HG02870 (cell line): ENCODE measurements at regions not wholly inside any gene's neighbourhood (a gene's known extent, or its start where the extent isn't known, plus 50 kb on each side); places are given as distances from the start of the nearest gene placed in this dataset.
"Not testable (repeated sequence)": the region's sequence is repeated elsewhere in the genome, so short reads cannot be mapped to it uniquely, and the experiment has no call there.

Experiments
- ATAC-seq: cut with Tn5 transposase; IDR thresholded peaks from one replicate; pipeline ENCODE4 v1.9.1; 2021; ENCODE audit warnings: mild to moderate bottlenecking, moderate library complexity; ENCODE audit not compliant: unreplicated experiment

DNA sequence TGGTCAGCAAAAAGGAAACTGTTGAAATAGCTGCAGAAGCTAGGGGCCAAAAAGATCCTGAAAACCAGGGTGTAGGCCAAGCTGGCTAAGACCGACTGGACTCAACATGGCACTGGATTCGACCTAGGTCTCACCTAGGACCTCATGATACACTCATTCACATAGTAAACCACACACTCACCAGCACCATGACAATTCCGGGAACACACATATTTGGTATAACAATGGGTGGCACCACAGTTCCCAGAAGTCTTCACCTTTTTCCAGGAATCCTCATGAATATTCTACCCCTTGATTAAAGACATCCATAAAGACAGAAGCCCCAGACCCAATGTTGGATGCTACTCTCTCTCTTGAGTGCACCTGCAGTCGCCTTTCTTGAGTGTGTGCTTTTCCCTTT lies 460.1 kb downstream of the TMEM114 start:
- ATAC-seq = no peak

GRCh38 chr16:8127070-8127469 lies 463.2 kb downstream of the TMEM114 start:
- no peak for ATAC-seq

DNA sequence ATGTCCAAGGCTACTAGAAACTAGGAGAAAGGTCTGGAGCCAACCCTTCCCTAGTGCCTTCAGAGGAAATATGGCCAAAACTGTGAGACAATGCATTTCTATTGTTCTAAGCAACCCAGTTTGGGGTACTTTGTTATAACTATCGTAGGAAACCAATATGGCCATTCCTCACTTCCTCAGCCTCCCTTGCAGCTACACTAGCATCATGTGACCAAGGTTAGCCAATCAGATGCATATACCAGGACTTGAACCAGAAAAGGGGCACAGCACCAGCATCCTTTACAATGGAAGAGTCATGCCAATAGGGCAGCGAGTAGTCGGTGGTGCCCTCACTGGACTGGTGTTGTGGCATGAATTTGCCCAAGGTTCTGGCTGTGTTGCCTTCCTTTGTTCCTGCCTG lies 464.0 kb downstream of the TMEM114 start:
- no peak for ATAC-seq

DNA sequence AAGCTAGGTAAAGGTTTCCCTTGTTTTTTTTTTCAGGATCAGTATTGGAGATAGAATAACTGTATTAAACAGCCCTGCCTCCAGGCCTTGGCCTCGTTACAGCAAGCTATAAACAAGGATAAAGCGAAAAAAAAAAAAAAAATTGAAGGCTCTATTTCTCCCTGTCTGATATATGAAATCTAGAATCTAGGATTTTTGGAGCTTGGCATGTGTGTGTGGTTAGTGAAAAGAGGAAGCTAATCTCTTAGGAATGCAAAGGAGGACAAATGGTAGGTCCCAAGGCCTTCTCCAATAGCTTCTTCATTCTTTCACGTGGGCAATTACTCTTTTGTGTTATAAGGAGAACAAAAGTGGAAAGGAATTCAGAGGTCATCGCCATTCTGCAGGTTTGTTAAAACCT lies 470.3 kb downstream of the TMEM114 start:
- ATAC-seq = no peak

DNA sequence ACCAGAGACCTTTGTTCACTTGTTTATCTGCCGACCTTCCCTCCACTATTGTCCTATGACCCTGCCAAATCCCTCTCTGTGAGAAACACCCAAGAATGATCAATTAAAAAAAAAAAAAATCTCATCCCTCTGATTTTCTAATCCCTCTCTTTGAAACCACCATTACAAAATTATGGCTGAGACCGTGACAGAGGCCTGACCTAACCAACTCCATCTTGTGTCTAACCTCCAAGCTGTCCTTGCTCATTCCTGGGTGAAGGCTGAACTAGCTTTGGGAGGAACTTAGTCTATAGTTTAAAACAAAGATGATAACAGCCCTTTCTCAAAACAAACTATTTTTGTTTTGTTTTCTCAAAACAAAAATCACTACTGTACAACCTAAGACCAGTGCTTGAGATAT lies 474.5 kb downstream of the TMEM114 start:
- ATAC-seq = no peak

DNA sequence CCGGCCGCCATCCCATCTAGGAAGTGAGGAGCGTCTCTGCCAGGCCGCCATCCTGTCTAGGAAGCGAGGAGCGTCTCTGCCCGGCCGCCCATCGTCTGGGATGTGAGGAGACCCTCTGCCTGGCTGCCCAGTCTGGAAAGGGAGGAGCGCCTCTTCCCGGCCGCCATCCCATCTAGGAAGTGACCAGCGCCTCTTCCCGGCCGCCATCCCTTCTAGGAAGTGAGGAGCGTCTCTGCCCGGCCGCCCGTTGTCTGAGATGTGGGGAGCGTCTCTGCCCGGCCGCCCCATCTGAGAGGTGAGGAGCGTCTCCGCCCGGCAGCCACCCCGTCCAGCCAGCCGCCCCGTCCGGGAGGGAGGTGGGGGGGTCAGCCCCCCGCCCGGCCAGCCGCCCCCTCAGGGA lies 475.4 kb downstream of the TMEM114 start:
- ATAC-seq = not testable (repeated sequence)

GRCh38 chr16:8113843-8114242 lies 476.5 kb downstream of the TMEM114 start:
- no peak for ATAC-seq

- no peak for ATAC-seq
These were observed 479.5 kb downstream of the TMEM114 start for GRCh38 chr16:8110572-8111514.

GRCh38 chr16:8109510-8110369 lies 480.6 kb downstream of the TMEM114 start:
- ATAC-seq = no peak

- ATAC-seq = no peak
These were observed 481.3 kb downstream of the TMEM114 start for GRCh38 chr16:8108991-8109509.

GRCh38 chr16:8107296-8107695 lies 483.0 kb downstream of the TMEM114 start:
- no peak for ATAC-seq

GRCh38 chr16:8103649-8104289 lies 486.5 kb downstream of the TMEM114 start:
- no peak for ATAC-seq

DNA sequence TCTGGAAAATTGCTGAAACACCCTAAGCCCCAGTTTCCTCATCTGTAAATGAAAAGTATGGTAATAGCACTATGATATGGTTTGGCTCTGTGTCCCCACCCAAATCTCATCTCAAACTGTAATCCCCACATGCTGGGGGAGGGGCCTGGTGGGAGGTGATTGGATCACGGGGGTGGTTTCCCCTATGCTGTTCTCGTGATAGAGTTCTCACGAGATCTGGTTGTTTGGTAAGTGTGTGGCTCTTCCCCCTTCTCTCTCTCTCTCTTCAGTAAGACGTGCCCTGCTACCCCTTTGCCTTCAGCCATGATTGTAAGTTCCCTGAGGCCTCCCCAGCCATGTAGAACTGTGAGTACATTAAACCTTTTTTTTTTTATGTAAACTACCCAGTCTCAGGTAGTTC lies 490.7 kb downstream of the TMEM114 start:
- no peak for ATAC-seq

DNA sequence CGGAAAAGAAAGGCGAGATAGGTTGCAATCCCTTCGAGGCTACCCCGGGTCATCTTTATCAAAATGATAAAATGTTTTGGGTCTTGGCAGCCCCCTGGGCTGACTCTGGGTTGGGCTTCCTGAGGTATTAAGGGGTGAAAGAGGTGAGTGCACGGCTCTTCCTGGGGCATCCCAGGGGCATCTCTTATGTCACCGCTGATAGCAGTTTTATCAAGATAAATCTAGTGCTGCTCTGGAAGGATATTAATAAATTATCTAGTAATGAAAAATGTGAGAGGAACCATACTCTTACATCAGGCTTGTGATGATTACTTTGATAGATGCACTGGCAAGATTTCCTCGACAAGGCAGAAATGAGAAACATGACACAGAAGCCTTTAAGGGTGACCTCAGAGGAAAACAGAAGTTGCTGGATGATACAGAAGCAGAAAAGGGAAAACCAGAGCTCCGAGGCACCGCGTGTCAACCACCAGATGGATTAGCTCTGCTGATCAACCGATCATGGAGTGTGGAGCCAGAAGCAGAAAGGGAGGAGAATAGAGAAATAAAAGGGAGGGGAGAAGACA lies 491.3 kb downstream of the TMEM114 start:
- ATAC-seq = no peak

DNA sequence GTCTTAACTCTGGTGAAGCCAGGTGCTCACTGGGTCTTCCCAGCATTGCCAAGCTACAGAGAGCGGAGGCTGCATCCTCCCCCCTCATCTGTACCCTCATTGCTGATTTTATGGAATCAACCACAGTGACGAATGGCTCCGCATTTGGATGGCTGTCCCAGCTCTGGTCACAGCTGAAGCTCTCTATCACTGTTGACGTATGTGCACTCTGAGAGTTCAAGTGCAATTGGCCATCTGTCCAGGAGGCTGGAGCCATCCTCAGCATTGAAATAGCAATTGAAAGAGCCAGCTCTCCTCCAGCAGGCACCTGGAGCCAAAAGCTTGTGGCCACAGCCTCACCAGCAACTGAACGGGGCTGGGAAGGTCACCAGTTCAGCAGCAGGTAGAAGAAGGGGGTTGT lies 494.1 kb downstream of the TMEM114 start:
- no peak for ATAC-seq

DNA sequence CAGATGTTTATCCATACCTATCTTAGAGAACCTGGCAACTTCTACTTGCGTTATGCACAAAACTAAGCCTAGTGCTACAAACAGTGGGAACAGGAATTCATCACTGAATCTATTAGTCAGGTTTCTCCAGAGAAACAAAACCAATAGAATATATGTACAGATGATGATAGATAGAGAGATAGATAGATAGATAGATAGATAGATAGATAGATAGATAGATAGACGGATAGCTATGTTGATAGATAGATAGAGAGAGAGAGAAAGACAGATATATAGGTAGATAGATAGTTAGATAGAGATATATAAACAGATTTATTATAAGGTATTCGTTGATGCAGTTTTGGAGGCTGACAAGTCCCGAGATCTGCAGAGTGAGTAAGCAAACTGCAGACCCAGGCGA lies 495.6 kb downstream of the TMEM114 start:
- no peak for ATAC-seq

- ATAC-seq = no peak
These were observed 501.4 kb downstream of the TMEM114 start for GRCh38 chr16:8088820-8089338.

- ATAC-seq = no peak
These were observed 502.6 kb downstream of the TMEM114 start for GRCh38 chr16:8087597-8088289.

DNA sequence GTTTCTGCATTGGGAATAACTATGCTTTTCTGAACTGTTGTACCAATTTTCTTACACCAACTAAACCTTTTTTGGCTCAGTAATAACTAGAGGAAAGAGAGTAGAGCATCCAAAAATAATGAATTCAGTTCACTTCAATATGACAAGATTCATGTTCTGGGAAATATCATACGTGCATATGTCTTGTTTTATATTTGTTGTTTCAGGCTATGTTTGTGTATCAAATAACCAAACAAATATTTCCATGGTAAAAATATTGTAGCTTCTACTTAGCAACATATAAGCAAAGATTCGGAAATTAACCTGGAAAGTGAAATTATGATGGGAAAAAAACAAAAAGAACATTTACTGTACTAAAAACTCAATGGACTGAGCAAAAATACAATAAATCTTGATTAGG lies 503.2 kb downstream of the TMEM114 start:
- no peak for ATAC-seq

DNA sequence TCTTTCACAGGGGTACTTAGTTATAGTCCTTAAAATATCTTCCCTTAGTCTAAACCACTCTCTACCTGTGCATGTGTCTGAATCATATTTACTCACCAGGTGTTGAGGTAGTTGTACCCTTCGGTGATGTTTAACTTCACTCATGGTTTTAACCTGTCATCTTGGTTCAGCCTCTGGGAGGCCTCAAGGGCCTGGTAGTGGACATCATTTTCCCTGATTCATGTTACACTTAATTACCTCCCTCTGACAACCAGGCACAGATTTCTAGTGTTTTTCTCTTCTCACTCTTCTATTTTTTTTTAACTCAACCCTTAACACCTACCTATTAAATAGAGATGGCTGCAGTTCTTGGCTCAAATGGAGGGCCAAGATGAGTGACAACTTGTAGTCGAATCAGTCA lies 505.4 kb downstream of the TMEM114 start:
- no peak for ATAC-seq
